NK-92 treated with Interleukin-12 subunit alpha and Interleukin-12 subunit beta, amount 100 ng/mL, for 24 hours (cell line): ENCODE measurements at regions not wholly inside any gene's neighbourhood (a gene's known extent, or its start where the extent isn't known, plus 50 kb on each side); places are given as distances from the start of the nearest gene placed in this dataset.

Experiments
- DNase-seq: peaks from one replicate; lab custom pipeline; 2025; lab: John Stamatoyannopoulos, UW

DNA sequence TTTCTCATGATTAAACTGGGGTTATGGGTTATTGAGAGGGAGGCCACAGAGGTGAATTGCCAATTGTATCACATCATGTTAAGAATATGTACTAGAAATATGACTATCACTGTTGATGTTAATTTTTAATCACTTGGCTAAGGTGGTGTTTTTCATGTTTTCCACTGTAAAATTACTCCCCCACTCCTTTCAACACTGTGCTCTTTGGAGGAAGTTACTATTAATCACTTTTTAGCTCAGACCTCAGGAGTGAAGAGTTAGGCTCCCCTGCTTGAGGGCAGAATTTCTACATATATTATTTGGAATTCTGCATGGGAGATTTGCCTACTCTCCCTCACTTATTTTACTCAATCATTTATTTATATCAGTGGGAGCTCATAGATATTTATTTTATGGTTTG lies 76.0 kb upstream of the OSR1 start:
- DNase-seq = no peak

DNA sequence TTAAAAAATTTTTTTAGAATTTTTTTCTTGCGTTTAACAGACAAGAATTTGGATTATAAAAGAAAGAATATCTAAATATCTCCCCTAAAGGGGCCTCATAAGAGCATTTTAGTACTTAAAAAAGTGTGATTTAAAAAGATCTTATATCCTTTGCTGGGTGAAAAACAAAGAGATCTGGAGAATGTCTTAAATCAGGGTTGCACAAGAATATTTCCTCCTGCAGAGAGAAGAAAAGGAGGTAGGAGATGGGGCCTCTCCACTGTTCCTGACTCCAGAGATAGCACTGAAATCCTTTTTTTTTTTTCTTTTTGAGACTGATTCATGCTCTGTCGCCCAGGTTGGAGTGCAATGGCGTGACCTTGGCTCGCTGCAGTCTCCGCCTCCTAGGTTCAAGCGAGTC lies 68.5 kb upstream of the OSR1 start:
- DNase-seq = no peak

DNA sequence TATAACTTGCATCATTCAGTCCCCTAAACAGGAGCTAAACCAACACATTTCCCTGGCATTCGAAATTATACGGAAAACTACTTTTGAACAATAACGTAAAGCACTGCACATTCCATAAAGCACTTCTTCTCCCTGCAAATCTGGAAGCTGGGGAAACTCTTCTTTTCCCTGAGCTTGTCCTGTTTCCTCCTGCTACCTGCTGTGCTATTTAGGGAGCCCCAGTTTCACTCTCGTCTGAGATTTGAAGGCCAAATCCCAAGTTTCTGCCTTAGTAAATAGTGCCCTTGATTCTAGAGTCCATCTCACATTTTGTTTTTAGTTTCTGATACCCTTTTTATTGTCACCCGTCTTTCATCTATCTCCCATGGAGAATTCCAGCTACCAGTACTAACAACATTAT lies 67.7 kb upstream of the OSR1 start:
- DNase-seq = no peak

DNA sequence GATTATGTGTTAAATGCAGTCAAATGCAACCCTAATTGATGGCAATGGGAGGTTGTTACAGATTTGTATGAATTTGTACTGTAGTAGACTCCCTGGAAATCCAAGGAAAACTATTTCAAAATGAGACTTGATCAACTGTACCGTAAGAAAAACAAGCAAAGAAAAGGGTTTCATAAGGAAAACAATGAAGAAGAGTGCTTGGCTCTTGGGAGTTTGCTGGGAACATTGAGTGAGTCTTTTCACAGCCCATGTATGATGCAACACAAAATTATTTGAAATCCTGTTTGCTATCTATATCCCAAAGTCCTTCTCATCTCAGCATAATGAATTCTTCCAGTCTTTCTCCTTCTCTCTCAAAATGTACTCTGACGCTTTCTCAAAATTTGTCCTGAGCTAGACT lies 67.0 kb upstream of the OSR1 start:
- no peak for DNase-seq

DNA sequence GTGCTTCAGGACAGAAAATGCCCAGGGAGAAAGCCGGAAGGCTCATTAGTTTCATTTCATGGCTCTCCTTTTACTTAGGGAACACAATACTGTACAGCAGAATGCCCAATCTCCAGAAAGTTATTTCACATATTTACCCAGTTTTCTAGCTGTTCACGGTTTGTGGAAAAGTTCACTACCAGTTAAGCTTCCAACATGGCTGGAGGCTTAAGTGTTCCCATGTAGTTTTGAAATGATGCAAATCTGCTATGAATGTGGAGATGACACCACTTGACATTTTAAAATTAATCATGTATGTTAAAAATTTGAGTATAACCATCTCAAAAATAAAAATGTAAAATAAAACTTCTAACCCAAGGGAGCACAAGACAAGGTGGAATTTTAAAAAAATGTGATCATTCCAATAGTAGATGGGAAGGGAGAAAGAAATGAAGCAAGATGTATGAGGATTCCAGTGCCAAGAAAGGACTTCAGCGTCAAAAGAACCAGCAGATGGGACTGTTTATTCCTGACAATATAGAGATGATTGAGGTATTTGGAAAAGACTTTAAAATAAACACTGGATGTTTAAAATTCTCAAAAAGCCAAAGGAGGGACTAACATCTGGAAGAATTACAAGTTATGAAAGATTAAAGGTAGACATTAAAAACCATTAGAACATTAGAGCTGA lies 60.9 kb upstream of the OSR1 start:
- no peak for DNase-seq

DNA sequence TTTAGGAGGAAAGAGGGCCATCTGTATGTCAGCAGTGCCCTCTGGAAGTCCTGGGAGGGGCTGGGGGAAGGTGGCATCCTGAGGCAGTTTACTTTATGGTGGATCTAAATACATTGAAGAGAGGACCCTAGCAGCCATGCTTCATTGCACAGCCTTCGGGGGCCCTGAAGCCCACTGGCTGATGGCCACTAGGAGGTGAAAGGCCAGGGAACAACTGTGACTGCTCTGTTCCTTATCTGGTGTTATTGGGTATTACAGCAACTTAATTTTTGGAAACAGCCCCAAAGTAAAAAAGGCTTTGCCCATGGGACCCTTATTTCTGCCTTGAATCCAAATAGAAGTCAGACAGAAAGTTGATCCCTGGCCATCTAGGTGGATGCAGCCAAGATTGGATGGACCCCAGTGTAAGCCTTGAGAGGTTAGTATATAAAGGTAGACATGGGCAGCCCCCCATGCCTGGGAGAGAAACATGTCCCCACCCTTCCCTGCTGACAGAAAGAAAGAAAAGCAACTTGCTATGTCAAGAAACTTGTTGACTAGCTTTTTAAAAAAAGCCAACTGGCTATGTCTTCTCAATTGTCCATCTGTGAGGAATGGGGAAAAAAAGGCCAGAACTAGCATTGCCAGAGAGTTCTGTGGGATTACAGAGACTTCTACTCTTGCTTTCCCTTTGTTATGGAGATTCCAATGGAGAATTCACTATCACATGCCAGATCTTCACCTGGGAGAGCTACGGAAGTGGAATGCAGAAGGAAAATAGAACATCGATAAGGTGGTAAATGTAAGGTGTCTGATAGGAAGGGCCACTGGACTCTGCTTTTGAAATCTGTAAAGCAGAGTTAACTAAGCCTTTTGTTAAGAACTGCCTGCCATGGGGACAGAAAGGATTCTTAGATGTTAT lies 58.6 kb upstream of the OSR1 start:
- DNase-seq = no peak

DNA sequence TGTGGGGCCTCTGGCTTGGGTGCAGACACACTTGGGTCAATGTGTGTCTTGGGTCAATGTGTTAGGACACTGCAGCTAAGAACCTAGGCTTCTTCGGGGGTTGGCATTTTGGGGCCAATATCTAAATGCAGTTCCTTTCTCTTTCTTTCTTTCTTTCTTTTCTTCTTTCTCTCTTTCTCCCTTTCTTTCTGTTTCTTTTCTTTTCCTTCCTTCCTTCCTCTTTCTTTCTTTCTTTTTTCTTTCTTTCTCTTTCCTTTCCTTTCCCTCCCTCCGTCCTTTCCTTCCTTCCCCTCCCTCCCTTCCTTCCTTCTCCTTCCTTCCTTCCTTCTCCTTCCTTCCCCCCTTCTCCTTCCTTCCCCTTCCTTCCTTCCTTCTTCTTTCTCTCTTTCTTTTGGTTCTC lies 57.7 kb upstream of the OSR1 start:
- no peak for DNase-seq

DNA sequence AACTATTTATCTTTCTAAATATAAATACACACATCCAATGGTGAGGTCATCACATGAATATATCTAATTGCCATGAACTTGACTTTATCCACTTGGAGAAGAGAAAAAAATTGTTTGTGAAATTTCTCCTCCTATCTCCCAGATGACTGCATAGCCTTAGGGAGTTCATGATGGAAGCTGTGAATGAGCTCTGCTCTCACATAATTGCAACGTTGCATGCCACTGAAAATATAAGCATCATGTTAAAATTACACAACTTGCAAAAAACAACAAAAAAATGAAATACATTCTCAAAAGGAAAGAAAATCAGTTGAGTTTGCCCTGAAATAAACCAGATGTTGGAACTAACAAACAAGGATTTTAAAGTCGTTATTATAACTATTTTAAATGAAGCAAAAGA lies 50.6 kb upstream of the OSR1 start:
- no peak for DNase-seq

DNA sequence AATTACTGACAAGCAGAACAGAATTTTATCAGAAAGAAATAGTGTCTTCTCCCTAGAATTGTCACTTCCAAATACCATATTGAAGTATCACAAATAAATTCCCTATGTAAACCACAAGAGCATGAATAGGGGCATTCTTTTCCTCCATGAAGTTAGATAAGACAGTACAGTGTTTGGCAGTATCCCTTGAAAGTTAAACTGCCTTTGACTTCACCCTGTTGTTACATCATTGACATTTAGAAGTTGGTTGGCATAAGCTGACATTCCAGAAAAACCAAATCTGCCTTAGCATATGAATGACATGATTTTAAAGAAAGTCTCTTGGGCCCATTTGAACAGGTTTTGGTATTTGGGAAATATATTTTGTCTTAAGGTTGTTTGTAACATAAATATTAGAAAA lies 50.2 kb upstream of the OSR1 start:
- no peak for DNase-seq
